ENCODE measurements at regions not wholly inside any gene's neighbourhood (a gene's known extent, or its start where the extent isn't known, plus 50 kb on each side); places are given as distances from the start of the nearest gene placed in this dataset.

DNA sequence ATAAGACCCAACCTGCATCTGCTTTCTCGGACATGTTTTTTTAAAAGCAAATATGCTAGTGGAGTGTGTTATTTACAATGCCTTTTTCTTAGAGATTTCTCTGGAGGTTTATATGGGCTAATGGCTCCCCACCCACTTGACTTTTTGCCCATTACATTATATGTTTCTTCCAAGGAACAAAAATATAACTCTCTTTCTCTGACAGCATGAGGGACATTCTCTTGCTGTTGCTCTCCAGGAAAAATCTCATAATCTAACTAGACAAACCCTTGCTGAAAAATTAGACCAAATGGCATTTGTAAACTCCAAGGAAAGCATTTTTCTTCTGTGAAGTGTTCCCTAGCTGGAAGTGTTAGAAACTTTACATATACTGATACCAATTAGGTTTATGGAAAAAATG is 213.7 kb downstream of the PRL start:
- Histone ChIP-seq H2AFZ (ENCODE audit: low read depth, low read length) (no peak overlapping the region), H3K9me3 (ENCODE audit: insufficient read depth, low read depth, low read length) (peaks cover 2% of the 10 kb centered on the region), H3K4me3 (ENCODE audit: insufficient read depth, low read depth, low read length) (no peak overlapping the region), H3K36me3 (ENCODE audit: insufficient read depth, low read length) (no peaks in the 10 kb centered on the region), H3K27me3 (ENCODE audit: insufficient read depth, low read length) (no peaks in the 10 kb centered on the region), H3K4me2 (ENCODE audit: low read length) (no peak overlapping the region), H3K4me1 (ENCODE audit: insufficient read depth, low read length) (no peaks in the 10 kb centered on the region), H3K27ac (ENCODE audit: low read depth, low read length) (no peak overlapping the region), H4K20me1 (ENCODE audit: insufficient read depth, low read length) (no peaks in the 10 kb centered on the region), H3K9ac (ENCODE audit: low read length) (no peak overlapping the region), H3K79me2 (ENCODE audit: insufficient read depth, low read length) (no peaks in the 10 kb centered on the region)
- no peaks in the 10 kb centered on the region for H3K27me3 Mint-ChIP-seq (ENCODE audit: low read depth, unreplicated experiment)
- peaks cover 2% of the 10 kb centered on the region for H3K4me1 Mint-ChIP-seq (ENCODE audit: low read depth, unreplicated experiment)
- peaks cover 2% of the 10 kb centered on the region for H3K9me3 Mint-ChIP-seq (ENCODE audit: unreplicated experiment)
- DNase-seq (ENCODE audit: low read depth), result no peak
- H3K36me3 Mint-ChIP-seq (ENCODE audit: low read depth, unreplicated experiment), result peaks cover 5% of the 10 kb centered on the region
- H3K27ac Mint-ChIP-seq (ENCODE audit: unreplicated experiment), result no peak overlapping the region
- FAIRE-seq, result no peak
- TF ChIP-seq, protein P1, sequence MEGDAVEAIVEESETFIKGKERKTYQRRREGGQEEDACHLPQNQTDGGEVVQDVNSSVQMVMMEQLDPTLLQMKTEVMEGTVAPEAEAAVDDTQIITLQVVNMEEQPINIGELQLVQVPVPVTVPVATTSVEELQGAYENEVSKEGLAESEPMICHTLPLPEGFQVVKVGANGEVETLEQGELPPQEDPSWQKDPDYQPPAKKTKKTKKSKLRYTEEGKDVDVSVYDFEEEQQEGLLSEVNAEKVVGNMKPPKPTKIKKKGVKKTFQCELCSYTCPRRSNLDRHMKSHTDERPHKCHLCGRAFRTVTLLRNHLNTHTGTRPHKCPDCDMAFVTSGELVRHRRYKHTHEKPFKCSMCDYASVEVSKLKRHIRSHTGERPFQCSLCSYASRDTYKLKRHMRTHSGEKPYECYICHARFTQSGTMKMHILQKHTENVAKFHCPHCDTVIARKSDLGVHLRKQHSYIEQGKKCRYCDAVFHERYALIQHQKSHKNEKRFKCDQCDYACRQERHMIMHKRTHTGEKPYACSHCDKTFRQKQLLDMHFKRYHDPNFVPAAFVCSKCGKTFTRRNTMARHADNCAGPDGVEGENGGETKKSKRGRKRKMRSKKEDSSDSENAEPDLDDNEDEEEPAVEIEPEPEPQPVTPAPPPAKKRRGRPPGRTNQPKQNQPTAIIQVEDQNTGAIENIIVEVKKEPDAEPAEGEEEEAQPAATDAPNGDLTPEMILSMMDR (IDR thresholded peaks at IDR 0.05; ENCODE audit: insufficient read depth, low read depth, low read length), result no peak
- no peak for TF ChIP-seq EZH2 (IDR thresholded peaks at IDR 0.05; ENCODE audit: insufficient read depth, low read length)
- no peak overlapping the region for H3K4me3 Mint-ChIP-seq (ENCODE audit: unreplicated experiment)

DNA sequence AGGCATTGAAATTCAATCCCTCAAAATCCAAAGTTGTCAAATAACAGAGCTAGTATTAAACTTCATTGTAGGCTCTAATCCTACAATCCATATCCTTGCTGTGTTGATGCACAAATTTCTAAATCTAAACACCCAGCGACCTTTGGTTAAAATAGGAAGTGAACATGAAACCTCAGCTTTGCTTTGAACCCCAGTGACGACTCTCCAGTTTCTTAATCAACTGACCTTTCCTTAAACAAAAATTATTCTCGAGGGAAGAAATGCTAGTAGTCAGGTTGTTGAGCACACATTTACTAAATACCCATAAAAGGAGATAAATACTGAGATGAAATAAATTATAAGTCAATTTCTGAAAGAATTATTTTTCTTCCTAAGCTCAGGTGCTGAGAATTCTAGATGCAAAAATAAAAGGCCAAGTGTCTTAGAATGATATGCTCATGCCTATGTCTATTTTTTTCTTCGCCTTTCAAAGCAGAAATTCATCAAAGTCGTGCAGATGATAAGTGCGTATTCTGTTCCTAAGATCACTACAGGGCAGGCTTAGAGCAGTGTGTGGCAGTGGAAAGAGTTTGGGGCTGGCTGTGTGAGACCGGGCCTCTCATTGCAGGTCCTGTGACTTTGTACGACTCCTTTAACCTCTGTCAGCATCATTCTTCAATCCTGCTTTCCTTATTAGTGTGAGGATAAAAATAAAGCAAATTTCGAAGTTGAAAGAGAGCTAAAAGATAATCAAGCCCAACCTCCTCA is 208.7 kb downstream of the PRL start:
- H3K4me2 ChIP-seq (ENCODE audit: low read length), result no peak overlapping the region
- Mint-ChIP-seq H3K27me3 (ENCODE audit: low read depth, unreplicated experiment) (no peaks in the 10 kb centered on the region), H3K9me3 (ENCODE audit: unreplicated experiment) (no peaks in the 10 kb centered on the region), H3K4me1 (ENCODE audit: low read depth, unreplicated experiment) (no peaks in the 10 kb centered on the region), H3K27ac (ENCODE audit: unreplicated experiment) (no peak overlapping the region), H3K4me3 (ENCODE audit: unreplicated experiment) (no peak overlapping the region), H3K36me3 (ENCODE audit: low read depth, unreplicated experiment) (peaks cover 1% of the 10 kb centered on the region)
- TF ChIP-seq EZH2 (IDR thresholded peaks at IDR 0.05; ENCODE audit: insufficient read depth, low read length), result no peak
- TF ChIP-seq, protein P1 (IDR thresholded peaks at IDR 0.05; ENCODE audit: insufficient read depth, low read depth, low read length), result no peak
- H3K27me3 ChIP-seq (ENCODE audit: insufficient read depth, low read length), result no peaks in the 10 kb centered on the region
- H3K4me1 ChIP-seq (ENCODE audit: insufficient read depth, low read length), result no peaks in the 10 kb centered on the region
- no peak overlapping the region for H3K4me3 ChIP-seq (ENCODE audit: insufficient read depth, low read depth, low read length)
- H2AFZ ChIP-seq (ENCODE audit: low read depth, low read length), result no peak overlapping the region
- DNase-seq (ENCODE audit: low read depth), result no peak
- FAIRE-seq, result no peak
- H3K27ac ChIP-seq (ENCODE audit: low read depth, low read length), result no peak overlapping the region
- no peaks in the 10 kb centered on the region for H4K20me1 ChIP-seq (ENCODE audit: insufficient read depth, low read length)
- H3K36me3 ChIP-seq (ENCODE audit: insufficient read depth, low read length), result no peaks in the 10 kb centered on the region
- H3K9ac ChIP-seq (ENCODE audit: low read length), result no peak overlapping the region
- peaks cover 2% of the 10 kb centered on the region for H3K9me3 ChIP-seq (ENCODE audit: insufficient read depth, low read depth, low read length)
- no peaks in the 10 kb centered on the region for H3K79me2 ChIP-seq (ENCODE audit: insufficient read depth, low read length)

DNA sequence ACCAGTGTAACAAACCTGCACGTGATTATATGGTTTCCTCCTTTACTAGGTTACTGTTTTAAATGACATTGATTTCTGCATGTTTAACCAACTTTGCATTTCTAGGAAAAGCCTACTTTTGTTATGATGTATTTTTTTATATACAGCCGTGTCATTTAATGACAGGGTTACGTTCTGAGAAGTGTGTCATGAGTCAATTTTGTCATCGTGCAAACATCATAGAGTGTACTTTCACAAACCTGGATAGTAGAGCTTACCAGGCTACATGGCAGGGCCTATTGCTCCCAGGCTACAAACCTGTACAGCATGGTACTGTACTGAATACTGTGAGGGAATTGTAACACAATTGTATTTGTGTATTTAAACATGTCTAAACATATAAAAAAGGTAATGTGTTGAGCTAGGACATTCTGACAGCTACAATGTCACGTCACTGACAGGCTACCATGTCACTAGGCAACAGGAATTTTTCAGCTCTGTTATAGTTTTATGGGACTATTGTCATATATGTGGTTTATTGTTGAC is 205.3 kb downstream of the PRL start:
- Histone ChIP-seq H3K9me3 (ENCODE audit: insufficient read depth, low read depth, low read length) (no peaks in the 10 kb centered on the region), H3K36me3 (ENCODE audit: insufficient read depth, low read length) (no peaks in the 10 kb centered on the region), H3K27ac (ENCODE audit: low read depth, low read length) (no peak overlapping the region), H3K4me3 (ENCODE audit: insufficient read depth, low read depth, low read length) (no peak overlapping the region), H4K20me1 (ENCODE audit: insufficient read depth, low read length) (no peaks in the 10 kb centered on the region), H3K79me2 (ENCODE audit: insufficient read depth, low read length) (no peaks in the 10 kb centered on the region), H3K27me3 (ENCODE audit: insufficient read depth, low read length) (no peaks in the 10 kb centered on the region), H3K4me2 (ENCODE audit: low read length) (no peak overlapping the region), H2AFZ (ENCODE audit: low read depth, low read length) (no peak overlapping the region), H3K9ac (ENCODE audit: low read length) (no peak overlapping the region), H3K4me1 (ENCODE audit: insufficient read depth, low read length) (no peaks in the 10 kb centered on the region)
- no peak for DNase-seq (ENCODE audit: low read depth)
- no peak for TF ChIP-seq EZH2 (IDR thresholded peaks at IDR 0.05; ENCODE audit: insufficient read depth, low read length)
- TF ChIP-seq, protein P1 (IDR thresholded peaks at IDR 0.05; ENCODE audit: insufficient read depth, low read depth, low read length), result no peak
- Mint-ChIP-seq H3K4me1 (ENCODE audit: low read depth, unreplicated experiment) (peaks cover 3% of the 10 kb centered on the region), H3K9me3 (ENCODE audit: unreplicated experiment) (no peaks in the 10 kb centered on the region), H3K27me3 (ENCODE audit: low read depth, unreplicated experiment) (no peaks in the 10 kb centered on the region), H3K36me3 (ENCODE audit: low read depth, unreplicated experiment) (peaks cover 2% of the 10 kb centered on the region), H3K4me3 (ENCODE audit: unreplicated experiment) (no peak overlapping the region), H3K27ac (ENCODE audit: unreplicated experiment) (no peak overlapping the region)
- no peak for FAIRE-seq
